CD14-positive monocyte (primary cell): ENCODE measurements at regions not wholly inside any gene's neighbourhood (a gene's known extent, or its start where the extent isn't known, plus 50 kb on each side); places are given as distances from the start of the nearest gene placed in this dataset.

ENCODE experiments used
- DNase-seq, 3 donors: peaks; one replicate each; pipeline ENCODE4 v3.0.0-alpha.2; 2011 to 2022
- H2AFZ ChIP-seq: 2 replicates; pipeline ENCODE4 v1.6.0; 2012; ENCODE audit warnings: mild to moderate bottlenecking, low read depth, low read length, inconsistent platforms; ENCODE audit not compliant: insufficient read depth, poor library complexity, severe bottlenecking
- H3K27ac ChIP-seq, 2 donors: 1 replicate in 1 of 2; 2 replicates in 1 of 2; pipeline ENCODE4 v1.5.1; 2012 to 2013; ENCODE audit warnings: low read length in 2 of 2, control low read depth in 1 of 2, inconsistent platforms in 1 of 2, low read depth in 1 of 2, mild to moderate bottlenecking in 1 of 2
- H3K27me3 ChIP-seq, 2 donors: one replicate each; pipeline versions ENCODE4 v1.6.0 to v1.6.1; 2011 to 2013; ENCODE audit warnings: low read length in 2 of 2; ENCODE audit not compliant: control insufficient read depth in 2 of 2, insufficient read depth in 2 of 2
- H3K36me3 ChIP-seq, 2 donors: replicated peaks in 1 of 2; 1 replicate in 1 of 2; 2 replicates in 1 of 2; pipeline versions ENCODE4 v1.5.1 to v1.6.1; 2012 to 2013; ENCODE audit warnings: low read length in 2 of 2, control low read depth in 1 of 2, inconsistent platforms in 1 of 2, mild to moderate bottlenecking in 1 of 2; ENCODE audit not compliant: insufficient read depth in 2 of 2, control insufficient read depth in 1 of 2
- H3K4me1 ChIP-seq, 2 donors: 1 replicate in 1 of 2; 2 replicates in 1 of 2; pipeline versions ENCODE4 v1.5.1 to v1.6.1; 2012 to 2013; ENCODE audit warnings: low read length in 2 of 2, control low read depth in 1 of 2, inconsistent platforms in 1 of 2, mild to moderate bottlenecking in 1 of 2, moderate library complexity in 1 of 2; ENCODE audit not compliant: insufficient read depth in 2 of 2, control insufficient read depth in 1 of 2
- H3K4me2 ChIP-seq: replicated peaks from 2 replicates; pipeline ENCODE3; 2012; ENCODE audit warnings: low read length, moderate library complexity, mild to moderate bottlenecking; ENCODE audit not compliant: poor library complexity, severe bottlenecking; ENCODE audit errors: extremely low read depth
- H3K4me3 ChIP-seq, 3 experiments: fragments of 200-600 bp in 1 of 3; sonication (generic) in 1 of 3; replicated peaks in 1 of 3; 1 replicate in 2 of 3; 2 replicates in 1 of 3; pipeline ENCODE4 v1.5.1; 2011 to 2013; ENCODE audit warnings: low read length in 3 of 3, mild to moderate bottlenecking in 3 of 3, control low read depth in 2 of 3, low read depth in 2 of 3, inconsistent platforms in 1 of 3, moderate library complexity in 1 of 3
- H3K79me2 ChIP-seq: 2 replicates; pipeline ENCODE4 v1.6.0; 2012; ENCODE audit warnings: mild to moderate bottlenecking, control low read depth, inconsistent platforms, low read length, moderate library complexity; ENCODE audit not compliant: insufficient read depth
- H3K9ac ChIP-seq: 2 replicates; pipeline ENCODE4 v1.6.0; 2017; ENCODE audit warnings: low read length, mild to moderate bottlenecking; ENCODE audit not compliant: insufficient read depth, poor library complexity, severe bottlenecking
- H3K9me3 ChIP-seq, 2 donors: replicated peaks in 1 of 2; 1 replicate in 1 of 2; 2 replicates in 1 of 2; pipeline versions ENCODE4 v1.5.1 to v1.6.1; 2012 to 2013; ENCODE audit warnings: low read length in 2 of 2, control low read depth in 1 of 2; ENCODE audit not compliant: control insufficient read depth in 1 of 2, insufficient read depth in 1 of 2
- H4K20me1 ChIP-seq: 2 replicates; pipeline ENCODE4 v1.6.0; 2012; ENCODE audit warnings: mild to moderate bottlenecking, low read length, control low read depth, moderate library complexity; ENCODE audit not compliant: insufficient read depth
- H3K27ac Mint-ChIP-seq, 7 donors: one replicate each; pipeline ENCODE4 v1.8.0; 2020; ENCODE audit warnings: mild to moderate bottlenecking in 7 of 7, mixed read lengths in 7 of 7, moderate library complexity in 6 of 7, inconsistent platforms in 2 of 7
- H3K27me3 Mint-ChIP-seq, 3 donors: one replicate each; pipeline ENCODE4 v1.8.0; 2021 to 2022; ENCODE audit warnings: low read depth in 3 of 3, mild to moderate bottlenecking in 3 of 3, mixed read lengths in 3 of 3, moderate library complexity in 3 of 3, inconsistent platforms in 1 of 3
- H3K36me3 Mint-ChIP-seq, 2 donors: one replicate each; pipeline ENCODE4 v1.8.0; 2020; ENCODE audit warnings: mixed read lengths in 2 of 2, inconsistent platforms in 1 of 2, mild to moderate bottlenecking in 1 of 2
- H3K4me1 Mint-ChIP-seq: one replicate; pipeline ENCODE4 v1.8.0; 2020; ENCODE audit warnings: mild to moderate bottlenecking, mixed read lengths
- H3K4me3 Mint-ChIP-seq, 2 donors: one replicate each; pipeline ENCODE4 v1.8.0; 2020; ENCODE audit warnings: mild to moderate bottlenecking in 2 of 2, mixed read lengths in 2 of 2, moderate library complexity in 1 of 2
- H3K9me3 Mint-ChIP-seq, 7 donors: one replicate each; pipeline ENCODE4 v1.8.0; 2020 to 2022; ENCODE audit warnings: mixed read lengths in 7 of 7, mild to moderate bottlenecking in 6 of 7, moderate library complexity in 6 of 7, inconsistent platforms in 2 of 7
- CTCF ChIP-seq: fragments of 200-600 bp; IDR thresholded peaks from one replicate; pipeline ENCODE4 v1.8.0; 2022; ENCODE audit warnings: antibody characterized with exemption, mild to moderate bottlenecking
- WGBS: methylation state at CpG from one replicate; pipeline ENCODE4 v1.1.5; 2013; ENCODE audit warnings: missing lambda C conversion rate; ENCODE audit not compliant: insufficient coverage; 5-methylcytosine and 5-hydroxymethylcytosine counted together
- intact Hi-C, 2 donors: fragments of 100-400 bp; cut with micrococcal nuclease; formaldehyde crosslinking; loops; one replicate each; pipeline versions ENCODE4 v1.15.0 to v1.15.1; 2023

DNA sequence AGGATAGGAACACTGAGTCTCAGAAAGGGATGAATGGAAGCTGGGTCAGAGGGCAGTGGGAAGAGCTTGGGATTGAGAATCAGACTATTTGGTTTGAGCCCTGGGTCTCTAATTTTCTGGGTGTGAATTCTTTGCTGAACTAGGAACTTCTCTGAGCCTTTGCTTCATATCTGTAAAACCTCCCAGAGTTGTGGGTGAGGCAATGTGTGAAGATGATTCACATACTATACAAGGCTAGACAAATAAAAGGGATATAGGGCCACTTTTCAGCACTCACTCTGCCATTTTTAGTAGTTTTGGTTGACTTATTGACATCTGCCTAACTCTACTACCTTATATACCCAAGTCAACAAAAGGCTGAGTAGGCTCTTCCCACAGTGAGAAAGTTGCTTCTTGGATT, 77.7 kb upstream of the JUN start:
- H2AFZ ChIP-seq = no peak overlapping the region
- H4K20me1 ChIP-seq = no peaks in the 10 kb centered on the region
- H3K79me2 ChIP-seq = no peaks in the 10 kb centered on the region
- Mint-ChIP-seq H3K4me1 (peaks cover 13% of the 10 kb centered on the region), H3K4me3 (no peak overlapping the region), H3K9me3 (peaks cover 0 to 2% (median 0%) of the 10 kb centered on the region in 7 donors), H3K27me3 (peaks cover 0 to 4% (median 2%) of the 10 kb centered on the region in 3 donors), H3K27ac (peak overlapping the region in 2 of 7 donors; percentile 5 to 70), H3K36me3 (peaks cover 0 to 2% of the 10 kb centered on the region in 2 donors)
- no peaks in the 10 kb centered on the region for H3K36me3 ChIP-seq
- no peaks in the 10 kb centered on the region for H3K27me3 ChIP-seq
- peak; percentile 15 to 30 (median 23) for DNase-seq
- H3K27ac ChIP-seq = no peak overlapping the region
- H3K9me3 ChIP-seq = no peaks in the 10 kb centered on the region
- no peak overlapping the region for H3K9ac ChIP-seq
- H3K4me3 ChIP-seq = no peak overlapping the region
- peaks cover 4 to 6% of the 10 kb centered on the region in 2 donors for H3K4me1 ChIP-seq
- TF ChIP-seq CTCF = no peak
- intact Hi-C loops = no loop called here
- H3K4me2 ChIP-seq = no peak overlapping the region

DNA sequence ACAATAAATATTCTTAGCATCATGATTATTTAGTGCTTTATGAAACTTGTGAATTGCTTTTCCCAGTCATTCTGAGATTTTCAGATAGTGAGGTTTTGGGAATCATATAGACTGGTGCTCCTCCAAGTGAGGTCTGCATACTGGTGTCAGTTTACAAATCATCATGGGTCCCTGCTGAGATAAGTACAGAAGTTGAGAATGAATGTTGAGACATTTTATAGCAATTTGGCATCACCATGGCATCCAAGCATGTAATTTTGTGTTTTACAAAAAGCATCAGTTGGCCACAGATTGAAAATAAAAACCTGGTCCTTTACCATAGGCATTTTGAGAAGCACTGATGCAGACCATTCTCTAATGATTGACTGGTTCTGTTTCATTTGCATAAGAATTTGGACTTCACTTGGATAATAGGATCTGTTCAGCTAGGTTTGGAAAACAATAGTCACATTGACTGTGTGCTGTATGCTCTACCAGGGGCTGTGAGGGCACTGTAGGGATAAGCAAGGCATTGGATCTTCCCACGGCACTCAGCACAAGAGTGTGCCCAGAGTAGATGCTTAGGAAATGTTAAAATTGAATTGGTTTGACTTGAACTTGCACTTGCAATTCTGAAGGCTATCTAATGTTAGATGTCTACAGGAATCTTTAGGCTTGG, 79.0 kb upstream of the JUN start:
- Histone ChIP-seq H3K9ac (no peak overlapping the region), H3K4me1 (peaks cover 4 to 6% of the 10 kb centered on the region in 2 donors), H3K4me3 (no peak overlapping the region), H2AFZ (no peak overlapping the region), H4K20me1 (no peaks in the 10 kb centered on the region), H3K79me2 (no peaks in the 10 kb centered on the region), H3K36me3 (no peaks in the 10 kb centered on the region), H3K27me3 (no peaks in the 10 kb centered on the region), H3K9me3 (no peaks in the 10 kb centered on the region), H3K27ac (no peak overlapping the region), H3K4me2 (no peak overlapping the region)
- Mint-ChIP-seq H3K27ac (no peak overlapping the region), H3K36me3 (peaks cover 0 to 2% of the 10 kb centered on the region in 2 donors), H3K4me1 (peaks cover 13% of the 10 kb centered on the region), H3K27me3 (peaks cover 0 to 4% (median 2%) of the 10 kb centered on the region in 3 donors), H3K9me3 (peaks cover 0 to 2% (median 0%) of the 10 kb centered on the region in 7 donors), H3K4me3 (no peak overlapping the region)
- WGBS = 86% methylated on average over 1 of the region's 1 CpG
- intact Hi-C loops = no loop called here
- no peak for DNase-seq
- TF ChIP-seq CTCF = no peak
